Dendritic cell treated with granulocyte-macrophage colony-stimulating factor and Interleukin-4, amounts not matched to agents 40 ng/mL and 50 ng/mL, for 4 days (primary cell): ENCODE measurements at regions not wholly inside any gene's neighbourhood (a gene's known extent, or its start where the extent isn't known, plus 50 kb on each side); places are given as distances from the start of the nearest gene placed in this dataset.
"Not testable (repeated sequence)": the region's sequence is repeated elsewhere in the genome, so short reads cannot be mapped to it uniquely, and the experiment has no call there.

ENCODE experiments used
- H3K27ac Mint-ChIP-seq: one replicate; pipeline ENCODE4 v1.8.0; 2022; ENCODE audit warnings: mild to moderate bottlenecking, mixed read lengths
- H3K27me3 Mint-ChIP-seq: one replicate; pipeline ENCODE4 v1.8.0; 2022; ENCODE audit warnings: mild to moderate bottlenecking, mixed read lengths
- H3K36me3 Mint-ChIP-seq: one replicate; pipeline ENCODE4 v1.8.0; 2022; ENCODE audit warnings: low read depth, mixed read lengths
- H3K4me1 Mint-ChIP-seq: one replicate; pipeline ENCODE4 v1.8.0; 2022; ENCODE audit warnings: low read depth, mixed read lengths
- H3K4me3 Mint-ChIP-seq: one replicate; pipeline ENCODE4 v1.8.0; 2022; ENCODE audit warnings: mild to moderate bottlenecking, moderate library complexity, mixed read lengths
- H3K9me3 Mint-ChIP-seq: one replicate; pipeline ENCODE4 v1.8.0; 2022; ENCODE audit warnings: mixed read lengths
- intact Hi-C: fragments of 100-400 bp; cut with micrococcal nuclease; formaldehyde crosslinking; loops from one replicate; pipeline ENCODE4 v1.15.0; 2022

GRCh38 chr10:29387269-29387668 is 98.4 kb downstream of the LYZL1 start:
- Mint-ChIP-seq H3K9me3 (no peaks in the 10 kb centered on the region), H3K4me3 (no peak overlapping the region), H3K4me1 (no peaks in the 10 kb centered on the region), H3K27ac (no peak overlapping the region), H3K27me3 (peaks cover 2% of the 10 kb centered on the region), H3K36me3 (no peaks in the 10 kb centered on the region)
- intact Hi-C loops, result no loop called here

- intact Hi-C loops, H3K4me1 Mint-ChIP-seq, H3K36me3 Mint-ChIP-seq, H3K9me3 Mint-ChIP-seq, H3K4me3 Mint-ChIP-seq, H3K27me3 Mint-ChIP-seq, H3K27ac Mint-ChIP-seq: not testable (repeated sequence)
These were observed 99.2 kb downstream of the LYZL1 start for GRCh38 chr10:29388112-29388511.

- Mint-ChIP-seq H3K27me3 (no peaks in the 10 kb centered on the region), H3K4me3 (no peak overlapping the region)
- intact Hi-C loops, result no loop called here
These were observed 100.6 kb downstream of the LYZL1 start for GRCh38 chr10:29389493-29389892.

GRCh38 chr10:29389935-29390334 is 101.1 kb downstream of the LYZL1 start:
- no peaks in the 10 kb centered on the region for H3K9me3 Mint-ChIP-seq
- no peaks in the 10 kb centered on the region for H3K27me3 Mint-ChIP-seq
- intact Hi-C loops, result no loop called here
- no peak overlapping the region for H3K4me3 Mint-ChIP-seq
- H3K36me3 Mint-ChIP-seq, result no peaks in the 10 kb centered on the region
- no peak overlapping the region for H3K27ac Mint-ChIP-seq
- H3K4me1 Mint-ChIP-seq, result no peaks in the 10 kb centered on the region

More at GRCh38 chr10:29389493-29389892, 100.6 kb downstream of the LYZL1 start:
- no peak overlapping the region for H3K27ac Mint-ChIP-seq
- H3K9me3 Mint-ChIP-seq, result no peaks in the 10 kb centered on the region
- H3K4me1 Mint-ChIP-seq, result no peaks in the 10 kb centered on the region
- no peaks in the 10 kb centered on the region for H3K36me3 Mint-ChIP-seq

GRCh38 chr10:29392376-29393021 is 103.6 kb downstream of the LYZL1 start:
- Mint-ChIP-seq H3K36me3 (no peaks in the 10 kb centered on the region), H3K27ac (no peak overlapping the region), H3K9me3 (no peaks in the 10 kb centered on the region), H3K27me3 (peaks cover 1% of the 10 kb centered on the region), H3K4me3 (no peak overlapping the region), H3K4me1 (no peaks in the 10 kb centered on the region)
- intact Hi-C loops, result no loop called here

- Mint-ChIP-seq H3K27me3 (peaks cover 1% of the 10 kb centered on the region), H3K36me3 (no peaks in the 10 kb centered on the region), H3K9me3 (no peaks in the 10 kb centered on the region), H3K4me1 (no peaks in the 10 kb centered on the region), H3K27ac (no peak overlapping the region), H3K4me3 (no peak overlapping the region)
- intact Hi-C loops, result no loop called here
These were observed 105.6 kb downstream of the LYZL1 start for GRCh38 chr10:29394321-29394932.

- Mint-ChIP-seq H3K27ac (no peak overlapping the region), H3K9me3 (no peaks in the 10 kb centered on the region), H3K36me3 (no peaks in the 10 kb centered on the region), H3K4me1 (no peaks in the 10 kb centered on the region), H3K4me3 (no peak overlapping the region), H3K27me3 (peaks cover 1% of the 10 kb centered on the region)
- intact Hi-C loops, result no loop called here
These were observed 106.5 kb downstream of the LYZL1 start for GRCh38 chr10:29395409-29395808.

- peaks cover 1% of the 10 kb centered on the region for H3K27me3 Mint-ChIP-seq
- no peaks in the 10 kb centered on the region for H3K36me3 Mint-ChIP-seq
- no peak overlapping the region for H3K27ac Mint-ChIP-seq
- H3K9me3 Mint-ChIP-seq, result peaks cover 12% of the 10 kb centered on the region
- intact Hi-C loops, result no loop called here
- no peak overlapping the region for H3K4me3 Mint-ChIP-seq
- H3K4me1 Mint-ChIP-seq, result no peaks in the 10 kb centered on the region
These were observed 108.4 kb downstream of the LYZL1 start for GRCh38 chr10:29397221-29397620.

GRCh38 chr10:29403208-29403607 is 114.3 kb downstream of the LYZL1 start:
- Mint-ChIP-seq H3K36me3 (no peaks in the 10 kb centered on the region), H3K4me3 (no peak overlapping the region), H3K27me3 (no peaks in the 10 kb centered on the region), H3K9me3 (peaks cover 21% of the 10 kb centered on the region), H3K27ac (no peak overlapping the region), H3K4me1 (no peaks in the 10 kb centered on the region)
- intact Hi-C loops, result no loop called here

- no peak overlapping the region for H3K4me3 Mint-ChIP-seq
- peaks cover 13% of the 10 kb centered on the region for H3K36me3 Mint-ChIP-seq
- H3K4me1 Mint-ChIP-seq, result peaks cover 13% of the 10 kb centered on the region
- H3K27ac Mint-ChIP-seq, result no peak overlapping the region
- intact Hi-C loops, result no loop called here
- H3K9me3 Mint-ChIP-seq, result peaks cover 9% of the 10 kb centered on the region
- H3K27me3 Mint-ChIP-seq, result no peaks in the 10 kb centered on the region
These were observed 118.5 kb downstream of the LYZL1 start for GRCh38 chr10:29407280-29407858.
